Glutamatergic neuron (in vitro differentiated cells): ENCODE measurements at regions not wholly inside any gene's neighbourhood (a gene's known extent, or its start where the extent isn't known, plus 50 kb on each side); places are given as distances from the start of the nearest gene placed in this dataset.

Experiments used
- DNase-seq: peaks from one replicate; pipeline ENCODE4 v3.0.0; 2022
- H3K27ac Mint-ChIP-seq: one replicate; pipeline ENCODE4 v1.8.0; 2020; ENCODE audit warnings: mild to moderate bottlenecking, mixed read lengths, inconsistent platforms; ENCODE audit not compliant: unreplicated experiment
- H3K27me3 Mint-ChIP-seq: one replicate; pipeline ENCODE4 v1.8.0; 2020; ENCODE audit warnings: mild to moderate bottlenecking, moderate library complexity, mixed read lengths, inconsistent platforms; ENCODE audit not compliant: unreplicated experiment
- H3K36me3 Mint-ChIP-seq: one replicate; pipeline ENCODE4 v1.8.0; 2020; ENCODE audit warnings: mild to moderate bottlenecking, mixed read lengths, inconsistent platforms; ENCODE audit not compliant: unreplicated experiment
- H3K4me1 Mint-ChIP-seq: one replicate; pipeline ENCODE4 v1.8.0; 2020; ENCODE audit warnings: mild to moderate bottlenecking, low read depth, mixed read lengths, inconsistent platforms; ENCODE audit not compliant: unreplicated experiment
- H3K4me3 Mint-ChIP-seq: one replicate; pipeline ENCODE4 v1.8.0; 2020; ENCODE audit warnings: mild to moderate bottlenecking, mixed read lengths, inconsistent platforms; ENCODE audit not compliant: unreplicated experiment
- H3K9me3 Mint-ChIP-seq: one replicate; pipeline ENCODE4 v1.8.0; 2020; ENCODE audit warnings: mild to moderate bottlenecking, moderate library complexity, mixed read lengths, inconsistent platforms; ENCODE audit not compliant: unreplicated experiment
- CTCF ChIP-seq: fragments of 200-600 bp; sonication (generic); IDR thresholded peaks from one replicate; pipeline ENCODE4 v1.5.0; 2021; ENCODE audit not compliant: partially characterized antibody, unreplicated experiment

- Mint-ChIP-seq H3K36me3 (no peaks in the 10 kb centered on the region), H3K4me3 (no peak overlapping the region)
- DNase-seq, result no peak
Observed at GRCh38 chr2:116366212-116366611, 1448.3 kb upstream of the DDX18 start.

GRCh38 chr2:116378786-116379185, 1435.7 kb upstream of the DDX18 start:
- H3K4me3 Mint-ChIP-seq, result no peak overlapping the region
- no peaks in the 10 kb centered on the region for H3K4me1 Mint-ChIP-seq
- peaks cover 2% of the 10 kb centered on the region for H3K9me3 Mint-ChIP-seq
- no peaks in the 10 kb centered on the region for H3K27me3 Mint-ChIP-seq
- H3K36me3 Mint-ChIP-seq, result no peaks in the 10 kb centered on the region
- H3K27ac Mint-ChIP-seq, result no peak overlapping the region
- no peak for TF ChIP-seq CTCF
- DNase-seq, result no peak

More at GRCh38 chr2:116366212-116366611, 1448.3 kb upstream of the DDX18 start:
- Mint-ChIP-seq H3K27me3 (peaks cover 2% of the 10 kb centered on the region), H3K27ac (no peak overlapping the region), H3K9me3 (no peaks in the 10 kb centered on the region), H3K4me1 (no peaks in the 10 kb centered on the region)
- TF ChIP-seq CTCF, result no peak

- H3K9me3 Mint-ChIP-seq, result no peaks in the 10 kb centered on the region
- H3K27me3 Mint-ChIP-seq, result peaks cover 3% of the 10 kb centered on the region
- no peaks in the 10 kb centered on the region for H3K4me1 Mint-ChIP-seq
- no peak overlapping the region for H3K4me3 Mint-ChIP-seq
- no peak for DNase-seq
- no peak for TF ChIP-seq CTCF
- peaks cover 7% of the 10 kb centered on the region for H3K36me3 Mint-ChIP-seq
- H3K27ac Mint-ChIP-seq, result no peak overlapping the region
Observed at GRCh38 chr2:116411211-116411610, 1403.3 kb upstream of the DDX18 start.

GRCh38 chr2:116413659-116414058, 1400.8 kb upstream of the DDX18 start:
- DNase-seq, result no peak
- Mint-ChIP-seq H3K9me3 (no peaks in the 10 kb centered on the region), H3K36me3 (no peaks in the 10 kb centered on the region), H3K27ac (no peak overlapping the region), H3K4me3 (no peak overlapping the region), H3K4me1 (no peaks in the 10 kb centered on the region), H3K27me3 (peaks cover 3% of the 10 kb centered on the region)
- TF ChIP-seq CTCF, result no peak

GRCh38 chr2:116416731-116417377, 1397.6 kb upstream of the DDX18 start:
- Mint-ChIP-seq H3K4me1 (no peaks in the 10 kb centered on the region), H3K27ac (no peak overlapping the region), H3K36me3 (no peaks in the 10 kb centered on the region), H3K9me3 (no peaks in the 10 kb centered on the region), H3K27me3 (peaks cover 3% of the 10 kb centered on the region), H3K4me3 (no peak overlapping the region)
- TF ChIP-seq CTCF, result no peak
- DNase-seq, result no peak
